ENCODE measurements at regions not wholly inside any gene's neighbourhood (a gene's known extent, or its start where the extent isn't known, plus 50 kb on each side); places are given as distances from the start of the nearest gene placed in this dataset.

DNA sequence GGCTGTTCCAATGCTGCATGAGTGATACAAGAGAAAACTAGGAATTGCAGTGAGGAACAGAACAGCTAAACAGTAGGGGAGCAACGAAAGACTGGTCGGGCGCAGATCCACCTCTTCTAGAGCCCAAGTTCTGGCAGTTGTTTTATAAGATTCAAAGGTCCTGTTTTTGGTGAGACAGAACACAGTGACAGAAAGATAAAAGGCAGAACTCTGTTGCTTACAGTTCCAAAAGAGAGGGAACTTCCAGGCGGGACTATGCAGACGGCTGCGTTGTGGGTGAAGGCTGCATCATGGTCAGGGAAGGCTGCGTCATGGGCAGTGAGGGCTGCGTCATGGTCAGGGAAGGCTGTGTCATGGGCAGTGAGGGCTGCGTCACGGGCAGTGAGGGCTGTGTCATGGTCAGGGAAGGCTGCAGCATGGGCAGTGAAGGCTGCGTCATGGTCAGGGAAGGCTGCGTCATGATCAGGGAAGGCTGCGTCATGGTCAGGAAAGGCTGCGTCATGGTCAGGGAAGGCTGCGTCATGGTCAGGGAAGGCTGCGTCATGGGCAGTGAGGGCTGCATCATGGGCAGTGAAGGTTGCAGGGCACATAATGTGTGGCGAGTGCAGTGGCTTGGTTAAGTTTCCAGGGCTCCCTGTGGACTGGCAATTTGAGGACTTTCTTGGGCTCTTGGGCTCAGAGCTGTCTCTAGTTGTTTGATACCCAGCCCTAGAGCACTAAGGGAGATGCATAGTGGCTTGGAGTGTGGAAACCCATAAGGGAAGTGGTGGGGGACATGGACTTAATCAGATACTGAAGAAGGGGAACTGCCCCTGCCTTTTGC is 619.9 kb downstream of the AACS start:
- POLR2A ChIA-PET, result no interaction called here

DNA sequence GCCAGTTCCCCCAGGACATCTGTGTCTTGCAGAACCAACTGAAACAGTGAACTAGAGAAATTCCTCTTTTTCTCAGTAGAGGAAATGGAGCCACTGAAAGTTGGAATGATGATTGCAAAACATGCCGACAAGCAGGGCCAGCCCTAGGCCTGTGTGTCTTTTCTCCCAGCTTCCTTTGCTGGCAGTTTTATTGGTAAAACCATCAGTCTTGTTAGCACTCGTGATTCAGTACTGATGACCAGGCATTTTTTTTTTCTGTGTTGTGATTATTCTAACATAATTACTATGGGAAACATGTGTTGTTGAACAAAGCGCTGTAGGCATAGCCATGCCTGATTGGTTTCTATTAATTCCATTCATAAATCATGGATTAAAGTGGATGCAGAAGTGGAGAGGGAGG is 620.7 kb downstream of the AACS start:
- Histone ChIP-seq H2AFZ (ENCODE audit: control insufficient read depth, low read depth, low read length) (no peak overlapping the region), H3K9me3 (replicated peaks; ENCODE audit: control insufficient read depth, insufficient read depth, low read length) (no peaks in the 10 kb centered on the region), H3K36me3 (ENCODE audit: control insufficient read depth in 2 of 2, insufficient read depth in 2 of 2, low read length in 1 of 2) (no peaks in the 10 kb centered on the region), H3K4me3 (no peak overlapping the region), H3K27me3 (replicated peaks in 1 of 2; ENCODE audit: control insufficient read depth in 2 of 2, insufficient read depth in 2 of 2, low read length in 1 of 2) (no peaks in the 10 kb centered on the region), H3K27ac (ENCODE audit: control insufficient read depth, insufficient read depth) (no peak overlapping the region), H3K9ac (ENCODE audit: control insufficient read depth, insufficient read depth, low read length) (no peak overlapping the region), H3K4me2 (ENCODE audit: control insufficient read depth, insufficient read depth) (no peak overlapping the region), H3K4me1 (ENCODE audit: control insufficient read depth, insufficient read depth, low read length) (no peaks in the 10 kb centered on the region), H4K20me1 (ENCODE audit: control insufficient read depth, insufficient read depth) (no peaks in the 10 kb centered on the region), H3K79me2 (ENCODE audit: control insufficient read depth, insufficient read depth, low read length) (no peaks in the 10 kb centered on the region)
- in situ Hi-C loops (cut with MboI), result no loop called here
- RAD21 ChIA-PET (ENCODE audit: unreplicated experiment), result no interaction called here
- no TSS peak for BruUV-seq (replicated peaks)
- no peak for TF ChIP-seq CHD1 (IDR thresholded peaks at IDR 0.05; ENCODE audit: low read depth, low read length)
- no peak for TF ChIP-seq STAT1 (conservative IDR thresholded peaks at IDR 0.05)
- TF ChIP-seq SMAD1 (IDR thresholded peaks at IDR 0.05; ENCODE audit: low read depth, partially characterized antibody), result no peak
- TF ChIP-seq EED (IDR thresholded peaks at IDR 0.05; ENCODE audit: low read depth), result no peak
- no peak for TF ChIP-seq RB1 (IDR thresholded peaks at IDR 0.05; ENCODE audit: borderline replicate concordance)
- no peak for TF ChIP-seq MEF2B (IDR thresholded peaks at IDR 0.05; ENCODE audit: partially characterized antibody, poor library complexity, severe bottlenecking)
- no peak for TF ChIP-seq SPI1 (IDR thresholded peaks at IDR 0.05; ENCODE audit: borderline replicate concordance, insufficient read depth, low read depth, low read length)
- FAIRE-seq, result no peak
- WGBS (ENCODE audit: insufficient coverage, insufficient replicate concordance, low lambda C conversion rate, missing lambda C conversion rate), result 34% methylated on average over 3 of the region's 3 CpGs
- POLR2A ChIA-PET, result no interaction called here
- intact Hi-C loops (cut with micrococcal nuclease; ENCODE audit: unreplicated experiment), result loop anchor here (10.0 kb wide), 1 partner anchor 501 kb away; the partner anchor contains the start of gene TMEM132B
- SMC1A ChIA-PET (ENCODE audit: uncharacterized antibody, unreplicated experiment), result interaction anchor here (1.4 to 1.5 kb wide), 2 partner anchors 9 to 151 kb away, joined by 3 to 4 read pairs; no protein-coding TSS in a partner anchor
- DNase-seq (ENCODE audit: low read depth, low spot score), result no peak
- CTCF ChIA-PET, result interaction anchor here (1.4 kb wide), 1 partner anchor 355 kb away, joined by 3 read pairs; no protein-coding TSS in a partner anchor
- ATAC-seq, result no peak

More for the DNA sequence above, 619.9 kb downstream of the AACS start:
- RAD21 ChIA-PET (ENCODE audit: unreplicated experiment), result no interaction called here
- SMC1A ChIA-PET (ENCODE audit: uncharacterized antibody, unreplicated experiment), result interaction anchor here (1.5 kb wide), 1 partner anchor 150 kb away, joined by 4 read pairs; no protein-coding TSS in a partner anchor
- H3K9ac ChIP-seq (ENCODE audit: control insufficient read depth, insufficient read depth, low read length), result no peak overlapping the region
- DNase-seq (ENCODE audit: low read depth, low spot score) (no peak), FAIRE-seq (no peak), ATAC-seq (no peak)
- in situ Hi-C loops (cut with MboI) (no loop called here), intact Hi-C loops (cut with micrococcal nuclease; ENCODE audit: unreplicated experiment) (loop anchor here (10.0 kb wide), 1 partner anchor 500 kb away; the partner anchor contains the start of gene TMEM132B)
- WGBS (ENCODE audit: insufficient coverage, insufficient replicate concordance, low lambda C conversion rate, missing lambda C conversion rate), result 40% methylated on average over 17 of the region's 17 CpGs
- H3K4me2 ChIP-seq (ENCODE audit: control insufficient read depth, insufficient read depth), result no peak overlapping the region
- no peaks in the 10 kb centered on the region for H3K36me3 ChIP-seq (ENCODE audit: control insufficient read depth in 2 of 2, insufficient read depth in 2 of 2, low read length in 1 of 2)
- no TSS peak for BruUV-seq (replicated peaks)
- H3K27ac ChIP-seq (ENCODE audit: control insufficient read depth, insufficient read depth), result no peak overlapping the region
- H3K4me1 ChIP-seq (ENCODE audit: control insufficient read depth, insufficient read depth, low read length), result no peaks in the 10 kb centered on the region
- CTCF ChIA-PET, result interaction anchor here (1.2 to 3.9 kb wide), 3 partner anchors 134 to 353 kb away, joined by 4 to 33 read pairs (median 18); no protein-coding TSS in a partner anchor
- H3K4me3 ChIP-seq, result no peak overlapping the region
- TF ChIP-seq, protein P1, sequence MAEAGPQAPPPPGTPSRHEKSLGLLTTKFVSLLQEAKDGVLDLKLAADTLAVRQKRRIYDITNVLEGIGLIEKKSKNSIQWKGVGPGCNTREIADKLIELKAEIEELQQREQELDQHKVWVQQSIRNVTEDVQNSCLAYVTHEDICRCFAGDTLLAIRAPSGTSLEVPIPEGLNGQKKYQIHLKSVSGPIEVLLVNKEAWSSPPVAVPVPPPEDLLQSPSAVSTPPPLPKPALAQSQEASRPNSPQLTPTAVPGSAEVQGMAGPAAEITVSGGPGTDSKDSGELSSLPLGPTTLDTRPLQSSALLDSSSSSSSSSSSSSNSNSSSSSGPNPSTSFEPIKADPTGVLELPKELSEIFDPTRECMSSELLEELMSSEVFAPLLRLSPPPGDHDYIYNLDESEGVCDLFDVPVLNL (IDR thresholded peaks at IDR 0.05; ENCODE audit: low read depth, low read length), result no peak
- no peaks in the 10 kb centered on the region for H4K20me1 ChIP-seq (ENCODE audit: control insufficient read depth, insufficient read depth)
- no peaks in the 10 kb centered on the region for H3K27me3 ChIP-seq (replicated peaks in 1 of 2; ENCODE audit: control insufficient read depth in 2 of 2, insufficient read depth in 2 of 2, low read length in 1 of 2)
- H2AFZ ChIP-seq (ENCODE audit: control insufficient read depth, low read depth, low read length), result no peak overlapping the region
- no peaks in the 10 kb centered on the region for H3K79me2 ChIP-seq (ENCODE audit: control insufficient read depth, insufficient read depth, low read length)
- H3K9me3 ChIP-seq (replicated peaks; ENCODE audit: control insufficient read depth, insufficient read depth, low read length), result no peaks in the 10 kb centered on the region
